Neural progenitor cell (in vitro differentiated cells): ENCODE measurements at regions not wholly inside any gene's neighbourhood (a gene's known extent, or its start where the extent isn't known, plus 50 kb on each side); places are given as distances from the start of the nearest gene placed in this dataset.

Source experiments
- CTCF ChIP-seq: fragments of 200-600 bp; sonication (generic); IDR thresholded peaks from 2 replicates; pipeline ENCODE4 v1.5.1; 2017; ENCODE audit warnings: antibody characterized with exemption, mild to moderate bottlenecking
- EZH2 ChIP-seq: fragments of 200-600 bp; sonication (generic); IDR thresholded peaks from 2 replicates; pipeline ENCODE4 v1.6.1; 2017; ENCODE audit warnings: antibody characterized with exemption, mild to moderate bottlenecking, moderate library complexity
- EZH2phosphoT487 ChIP-seq: fragments of 200-600 bp; sonication (generic); IDR thresholded peaks from 2 replicates; pipeline ENCODE4 v1.6.1; 2017; ENCODE audit warnings: antibody characterized with exemption

GRCh38 chr21:36605426-36605825, 93.5 kb upstream of the SIM2 start:
- TF ChIP-seq EZH2phosphoT487 (no peak), CTCF (no peak), EZH2 (no peak)
